ENCODE measurements at regions not wholly inside any gene's neighbourhood (a gene's known extent, or its start where the extent isn't known, plus 50 kb on each side); places are given as distances from the start of the nearest gene placed in this dataset.
"Not testable (repeated sequence)": the region's sequence is repeated elsewhere in the genome, so short reads cannot be mapped to it uniquely, and the experiment has no call there.

GRCh38 chr15:70574325-70574724 is 189.0 kb downstream of the UACA start:
- not testable (repeated sequence) for TF ChIP-seq CTCF (conservative IDR thresholded peaks at IDR 0.05 in 1 of 2, IDR thresholded peaks at IDR 0.05 in 1 of 2; ENCODE audit: low read depth in 1 of 2, low read length in 2 of 2); EZH2 (IDR thresholded peaks at IDR 0.05; ENCODE audit: low read length, missing control alignments)
